GM21619 (cell line): ENCODE measurements at regions not wholly inside any gene's neighbourhood (a gene's known extent, or its start where the extent isn't known, plus 50 kb on each side); places are given as distances from the start of the nearest gene placed in this dataset.
"Not testable (repeated sequence)": the region's sequence is repeated elsewhere in the genome, so short reads cannot be mapped to it uniquely, and the experiment has no call there.

ENCODE experiments used
- ATAC-seq: cut with Tn5 transposase; IDR thresholded peaks from one replicate; pipeline ENCODE4 v1.9.1; 2021; ENCODE audit not compliant: unreplicated experiment

DNA sequence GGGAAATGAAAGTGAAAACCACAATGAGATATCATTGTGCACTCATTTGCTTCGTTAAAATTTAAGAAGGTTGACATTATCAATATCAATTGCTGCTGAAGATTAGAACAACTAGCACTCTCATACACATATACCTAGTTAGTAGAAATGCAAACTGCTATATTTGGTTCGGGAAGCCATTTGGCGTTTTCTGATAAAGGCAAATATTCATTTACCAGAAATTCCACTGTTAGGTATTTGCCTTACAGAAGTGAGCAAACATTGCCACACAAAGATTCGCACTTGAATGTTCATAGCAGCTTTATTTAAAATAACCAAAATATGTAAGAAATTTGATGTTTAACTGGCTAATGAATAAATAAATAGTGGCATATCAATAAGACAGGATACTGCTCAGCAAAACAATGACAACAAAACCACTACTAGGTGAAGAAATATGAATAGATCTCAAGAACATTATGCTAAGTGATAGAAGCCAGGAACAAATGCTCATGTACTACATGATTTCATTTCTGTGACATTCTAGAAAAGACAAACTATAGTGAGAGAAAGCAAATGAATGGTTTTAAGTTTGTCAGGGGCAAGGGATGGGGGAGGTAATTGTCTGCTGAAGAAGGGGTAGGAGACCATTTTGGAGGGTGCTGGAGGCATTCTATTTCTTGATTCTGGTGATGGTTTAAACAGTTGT lies 387.8 kb downstream of the PTH2R start:
- ATAC-seq: no peak

DNA sequence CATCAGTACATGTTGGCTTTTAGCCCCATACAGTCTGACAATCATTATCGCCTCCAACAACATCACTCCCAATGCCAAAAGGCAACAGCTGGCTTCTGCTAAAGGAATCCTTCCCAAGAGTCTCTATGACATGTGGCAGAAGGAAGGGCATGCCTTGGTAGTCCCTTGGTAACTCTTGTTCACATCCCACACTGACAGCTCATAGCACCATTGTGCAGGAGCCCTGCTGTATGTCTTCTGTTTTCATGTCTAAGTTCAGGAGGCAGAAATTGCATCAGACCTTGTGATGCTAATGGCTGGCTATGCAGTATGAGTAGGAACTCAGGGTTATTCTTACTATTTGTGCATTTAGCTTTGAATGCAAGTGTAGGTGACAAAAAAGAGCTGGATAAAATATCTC lies 392.1 kb downstream of the PTH2R start:
- no peak for ATAC-seq

DNA sequence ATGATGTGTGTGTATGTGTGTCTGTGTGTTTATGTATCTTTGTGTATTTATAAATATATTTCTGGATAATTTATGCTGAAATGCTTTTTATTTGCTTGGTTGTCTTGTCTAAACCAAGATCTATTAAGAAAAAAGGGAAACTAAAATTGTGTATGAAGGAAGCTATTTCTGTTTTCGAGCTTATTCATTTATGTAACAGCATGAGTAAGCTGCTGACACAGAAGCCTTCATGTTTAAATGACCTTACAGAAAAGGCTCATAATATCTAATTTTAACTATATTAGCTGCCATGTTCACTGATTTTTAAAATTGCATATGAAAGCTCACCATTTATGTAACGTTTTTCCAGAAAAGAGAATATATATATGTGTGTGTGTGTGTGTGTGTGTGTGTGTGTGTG lies 392.8 kb downstream of the PTH2R start:
- ATAC-seq: no peak

DNA sequence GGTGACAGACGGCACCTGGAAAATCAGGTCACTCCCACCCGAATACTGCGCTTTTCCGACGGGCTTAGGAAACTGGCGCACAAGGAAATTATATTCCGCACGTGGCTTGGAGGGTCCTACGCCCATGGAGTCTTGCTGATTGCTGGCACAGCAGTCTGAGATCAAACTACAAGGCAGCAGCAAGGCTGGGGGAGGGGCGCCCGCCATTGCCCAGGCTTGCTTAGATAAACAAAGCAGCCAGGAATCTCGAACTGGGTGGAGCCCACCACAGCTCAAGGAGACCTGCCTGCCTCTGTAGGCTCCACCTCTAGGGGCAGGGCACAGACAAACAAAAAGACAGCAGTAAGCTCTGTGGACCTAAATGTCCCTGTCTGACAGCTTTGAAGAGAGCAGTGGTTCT lies 394.3 kb downstream of the PTH2R start:
- ATAC-seq: not testable (repeated sequence)

DNA sequence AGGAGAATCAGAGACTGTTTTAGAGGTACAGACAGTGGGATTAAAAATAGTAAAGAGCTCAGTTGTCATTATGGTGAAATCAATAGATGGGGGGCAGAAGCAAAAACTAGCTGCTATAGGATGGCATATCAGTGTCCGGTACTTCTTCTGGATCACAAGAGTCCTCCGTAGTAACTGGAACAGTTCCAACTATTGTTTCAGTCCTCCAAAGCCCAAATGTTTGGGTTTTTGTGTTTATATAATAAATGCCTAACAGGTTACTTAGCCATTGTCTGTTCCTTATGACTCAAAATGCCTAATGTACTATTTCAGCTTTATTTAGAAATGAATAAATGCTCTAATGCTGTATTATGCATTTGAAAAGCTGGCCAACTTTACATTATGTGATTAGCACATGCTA lies 401.2 kb downstream of the PTH2R start:
- ATAC-seq: no peak

DNA sequence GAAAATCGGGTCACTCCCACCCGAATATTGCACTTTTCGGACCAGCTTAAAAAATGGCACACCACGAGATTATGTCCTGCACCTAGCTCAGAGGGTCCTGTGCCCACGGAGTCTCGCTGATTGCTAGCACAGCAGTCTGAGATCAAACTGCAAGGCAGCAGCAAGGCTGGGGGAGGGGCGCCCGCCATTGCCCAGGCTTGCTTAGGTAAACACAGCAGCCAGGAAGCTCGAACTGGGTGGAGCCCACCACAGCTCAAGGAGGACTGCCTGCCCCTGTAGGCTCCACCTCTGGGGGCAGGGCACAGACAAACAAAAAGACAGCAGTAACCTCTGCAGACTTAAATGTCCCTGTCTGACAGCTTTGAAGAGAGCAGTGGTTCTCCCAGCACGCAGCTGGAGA lies 405.3 kb downstream of the PTH2R start:
- ATAC-seq: not testable (repeated sequence)

DNA sequence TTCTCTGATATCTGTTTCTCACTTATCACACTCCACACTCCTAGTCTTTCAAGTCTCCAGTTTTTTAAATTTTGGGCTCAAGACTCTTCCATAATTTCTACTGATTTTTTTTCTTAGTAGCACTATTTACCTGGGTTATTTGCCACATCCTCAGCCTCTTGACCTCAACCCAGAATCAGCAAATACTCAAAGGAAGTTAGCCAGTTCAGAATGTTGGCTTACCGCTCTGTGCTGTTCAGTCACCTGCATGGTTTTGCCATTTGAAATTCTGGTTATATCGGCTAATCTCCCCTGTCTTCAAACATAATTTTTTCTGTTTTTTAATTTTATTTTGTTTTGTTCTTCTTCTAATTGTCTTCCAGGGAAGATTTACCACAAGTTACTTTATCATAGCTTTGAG lies 412.6 kb downstream of the PTH2R start:
- no peak for ATAC-seq

DNA sequence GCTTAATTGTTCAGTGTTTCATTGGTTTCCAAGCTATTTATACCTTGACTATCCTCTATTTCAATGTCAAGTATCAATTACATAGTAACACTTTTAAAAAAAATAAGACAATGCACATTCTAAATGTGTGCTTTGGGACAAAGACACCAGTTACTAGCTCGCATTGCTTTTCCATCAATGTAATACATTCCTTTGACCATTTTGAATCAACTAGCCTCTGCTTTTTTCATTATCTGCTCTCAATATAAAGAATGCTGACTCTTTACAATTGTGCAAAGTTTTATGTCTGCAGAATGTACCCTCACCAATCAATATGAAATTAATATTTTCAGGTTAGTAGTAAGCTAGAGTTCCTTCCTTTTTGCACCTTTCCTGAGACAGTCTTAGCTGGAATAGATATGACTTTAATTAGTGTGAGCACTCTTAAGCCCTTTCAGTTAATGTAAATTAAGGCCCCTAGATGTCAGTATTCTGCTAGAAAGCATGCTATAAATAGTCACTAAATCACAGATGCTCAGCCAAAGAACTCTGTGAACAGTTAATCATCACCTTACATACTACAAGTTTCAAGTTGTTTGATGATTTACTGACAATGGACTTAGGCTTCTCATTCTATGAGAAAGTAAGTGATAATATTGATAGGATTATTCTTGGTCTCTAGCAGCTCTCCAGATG lies 413.6 kb downstream of the PTH2R start:
- ATAC-seq: peak; percentile 91

DNA sequence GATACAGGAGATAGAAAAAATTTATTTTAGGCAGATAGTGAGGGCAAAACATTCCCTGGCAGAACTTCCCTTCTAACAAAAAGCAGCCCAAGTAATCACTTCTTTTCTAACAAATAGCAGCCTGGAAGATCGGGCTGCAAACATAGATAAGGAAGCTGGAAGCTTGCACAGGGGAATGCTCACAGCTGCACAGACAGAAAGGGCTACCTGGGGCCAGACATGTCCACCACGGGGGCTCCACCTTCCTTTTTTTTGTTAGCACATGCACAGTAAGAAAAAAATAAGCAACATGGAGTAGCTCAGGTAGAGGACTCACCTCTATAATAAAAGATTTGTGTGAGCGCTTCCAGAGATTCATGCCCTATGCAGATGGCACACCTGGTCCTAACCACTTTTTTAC lies 420.5 kb downstream of the PTH2R start:
- ATAC-seq: no peak

DNA sequence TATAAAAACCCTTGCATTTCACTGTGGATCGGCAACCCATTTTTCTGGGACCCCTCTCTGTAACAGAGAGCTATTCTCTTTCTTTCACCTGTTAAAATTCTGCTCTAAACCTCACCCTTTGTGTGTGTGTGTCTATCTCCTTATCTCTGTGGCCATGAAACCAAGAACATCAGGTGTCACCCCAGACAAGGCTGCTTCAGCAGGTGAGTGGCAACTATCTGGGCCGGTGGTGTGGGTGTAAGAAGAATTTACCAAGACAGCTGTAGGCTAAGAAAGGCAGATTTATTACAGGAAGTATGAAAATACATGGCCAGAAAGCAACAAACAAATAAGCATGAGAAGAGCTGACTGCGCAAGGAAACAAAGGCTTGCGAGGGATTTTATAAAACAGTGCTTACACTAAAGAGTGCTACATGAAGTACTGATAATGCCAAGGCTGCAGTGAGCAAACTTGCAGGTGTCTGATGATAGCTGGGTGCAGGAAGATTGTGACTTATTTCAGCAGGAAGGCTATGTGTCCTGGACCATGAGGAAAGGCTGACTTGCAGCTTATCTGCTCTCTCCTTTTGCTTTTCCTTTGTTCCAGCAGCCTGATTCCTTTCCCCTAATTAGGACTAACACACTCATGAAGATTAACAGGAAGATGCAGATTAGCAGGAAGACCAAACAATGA lies 421.1 kb downstream of the PTH2R start:
- no peak for ATAC-seq

DNA sequence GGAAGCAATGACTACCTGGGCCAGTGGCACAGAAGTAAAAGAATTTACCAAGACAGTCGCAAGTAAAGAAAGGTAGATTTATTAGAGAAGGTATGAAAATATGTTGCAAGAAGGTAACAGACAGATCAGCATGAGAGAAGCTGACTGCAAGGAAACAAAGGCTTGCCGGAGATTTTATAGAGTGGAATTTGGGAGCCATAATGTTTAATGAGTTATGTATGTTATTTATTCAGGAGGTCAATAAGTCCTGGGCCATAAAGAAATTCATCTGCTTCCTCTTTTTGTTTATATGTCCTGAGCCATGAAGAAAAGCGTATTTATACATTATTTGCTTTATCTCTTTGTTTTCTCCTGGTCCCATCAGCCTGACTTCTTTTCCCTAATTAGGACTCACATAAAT lies 423.6 kb downstream of the PTH2R start:
- no peak for ATAC-seq

DNA sequence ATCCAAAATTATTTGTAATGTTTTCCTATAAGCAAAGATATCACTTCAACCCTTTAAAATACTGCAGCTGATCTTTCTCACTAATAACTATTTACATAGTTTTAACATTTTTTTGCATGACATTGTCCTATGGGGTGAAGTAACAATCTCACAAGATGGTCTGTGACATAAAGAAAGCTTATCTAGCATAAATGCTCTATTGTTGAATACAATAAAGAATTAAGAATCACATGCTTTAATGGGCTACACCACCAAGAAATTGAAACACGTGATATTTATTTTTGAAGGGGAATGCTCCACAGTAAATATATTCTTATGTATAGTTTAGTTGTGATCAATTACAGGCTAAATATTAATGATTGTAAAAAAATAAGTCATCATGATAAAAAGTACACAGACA lies 441.1 kb downstream of the PTH2R start:
- no peak for ATAC-seq

DNA sequence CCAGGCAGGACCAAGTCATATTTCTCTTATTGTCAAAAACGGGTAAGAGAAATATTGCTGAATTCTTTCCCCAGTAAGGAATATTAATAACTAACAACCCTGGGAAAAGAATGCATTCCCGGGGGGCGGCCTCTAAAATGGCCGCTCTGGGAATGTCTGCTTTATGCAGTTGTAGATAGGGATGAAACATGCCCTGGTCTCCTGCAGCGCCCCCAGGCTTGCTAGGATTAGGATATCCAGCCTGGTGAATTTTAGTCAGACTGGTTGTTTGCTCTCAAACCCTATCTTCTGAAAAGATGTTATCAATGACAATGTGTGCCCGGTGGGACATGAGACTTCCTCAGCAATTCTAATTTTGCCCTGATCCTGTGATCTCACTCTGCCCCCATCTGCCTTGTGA lies 448.1 kb downstream of the PTH2R start:
- ATAC-seq: no peak

DNA sequence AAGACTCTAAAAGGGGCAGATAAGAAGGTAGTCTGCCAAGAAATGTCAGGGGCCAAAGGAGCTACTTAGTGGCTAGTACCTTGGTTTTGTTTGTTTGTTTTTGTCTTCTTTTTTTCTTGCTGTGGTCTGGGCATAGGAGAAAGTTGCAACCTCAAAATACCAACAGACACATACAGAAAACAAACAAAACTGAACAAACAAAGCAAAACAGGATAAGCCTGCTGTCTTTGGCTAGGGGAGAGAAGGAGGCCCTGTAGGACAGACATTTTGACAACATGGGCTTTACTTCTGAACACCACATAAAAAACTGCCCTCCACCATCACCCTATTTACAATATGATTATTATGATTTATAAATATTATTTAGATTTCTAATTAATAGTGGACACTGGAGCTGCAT lies 460.8 kb downstream of the PTH2R start:
- ATAC-seq: no peak

DNA sequence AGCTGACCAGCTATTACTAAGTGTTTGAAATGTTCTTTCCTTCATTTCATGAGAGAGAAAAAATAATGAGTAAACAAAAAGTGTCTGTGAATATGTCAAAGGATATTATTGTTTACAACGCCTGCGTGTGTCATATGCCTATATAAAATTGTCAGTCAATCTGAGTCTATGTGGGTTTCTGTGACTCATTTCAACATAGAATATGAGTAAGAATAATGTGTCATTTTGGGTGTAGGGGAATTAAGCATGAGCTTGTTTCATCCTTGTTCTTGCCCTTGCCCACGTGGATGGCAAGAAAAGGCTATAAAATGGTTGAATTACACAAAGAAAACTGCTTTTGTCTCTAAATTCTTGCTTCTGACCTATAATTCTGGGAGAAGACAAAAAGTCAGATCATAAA lies 466.0 kb downstream of the PTH2R start:
- no peak for ATAC-seq

DNA sequence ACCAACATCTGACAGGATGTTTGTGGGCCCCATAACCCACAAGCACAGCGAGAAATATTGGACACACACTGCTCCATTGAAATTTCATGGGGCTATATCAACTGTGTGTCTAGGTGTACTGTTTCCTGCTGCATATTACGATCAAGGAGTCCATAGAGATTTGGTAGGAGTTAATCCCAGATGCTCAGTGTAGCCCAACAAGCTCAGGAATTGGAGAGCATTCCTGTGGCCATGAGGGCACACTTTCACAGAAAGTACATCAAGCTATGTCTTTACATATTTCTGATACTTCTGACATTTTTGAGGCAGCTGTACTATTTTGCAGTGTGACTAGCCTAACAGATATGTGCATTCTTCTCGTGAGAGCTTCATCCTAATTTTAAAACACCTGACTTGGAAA lies 473.1 kb downstream of the PTH2R start:
- ATAC-seq: no peak

DNA sequence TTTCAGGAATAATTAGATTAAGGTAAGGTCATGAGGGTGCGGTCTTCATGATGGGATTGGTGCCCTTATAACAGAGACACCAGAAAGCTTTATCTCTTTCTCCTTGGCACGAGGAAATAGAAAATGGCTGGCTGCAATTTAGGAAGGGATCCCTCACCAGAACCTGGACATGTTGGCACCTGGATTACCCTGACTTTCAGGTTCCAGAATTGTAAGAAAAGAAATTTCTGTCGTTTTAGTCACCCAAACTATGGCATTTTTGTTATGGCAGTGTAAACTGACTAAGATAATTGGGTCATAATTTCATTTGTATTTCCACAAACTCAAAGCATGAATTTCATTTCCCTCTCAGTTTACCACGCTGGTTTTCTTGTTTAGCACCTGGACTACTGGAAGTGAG lies 473.6 kb downstream of the PTH2R start:
- ATAC-seq: no peak

DNA sequence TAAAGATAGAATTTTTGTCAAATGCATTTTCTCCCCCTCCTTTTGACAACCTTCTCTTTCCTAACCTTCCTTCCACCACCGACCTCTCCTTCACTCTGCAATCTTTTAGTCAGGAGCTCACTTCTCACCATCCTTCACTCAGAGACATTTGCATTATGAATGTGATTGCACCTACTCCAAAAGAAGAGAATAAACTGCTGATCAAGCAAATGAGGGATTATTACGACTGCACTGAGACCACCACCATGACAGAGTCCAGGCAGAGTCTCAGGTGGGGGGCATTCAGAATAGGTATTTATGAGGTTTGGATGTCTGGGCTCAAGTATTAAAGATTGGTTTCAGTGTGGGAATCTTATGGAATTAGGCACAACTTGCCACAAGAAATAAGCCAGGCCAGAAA lies 483.9 kb downstream of the PTH2R start:
- no peak for ATAC-seq

DNA sequence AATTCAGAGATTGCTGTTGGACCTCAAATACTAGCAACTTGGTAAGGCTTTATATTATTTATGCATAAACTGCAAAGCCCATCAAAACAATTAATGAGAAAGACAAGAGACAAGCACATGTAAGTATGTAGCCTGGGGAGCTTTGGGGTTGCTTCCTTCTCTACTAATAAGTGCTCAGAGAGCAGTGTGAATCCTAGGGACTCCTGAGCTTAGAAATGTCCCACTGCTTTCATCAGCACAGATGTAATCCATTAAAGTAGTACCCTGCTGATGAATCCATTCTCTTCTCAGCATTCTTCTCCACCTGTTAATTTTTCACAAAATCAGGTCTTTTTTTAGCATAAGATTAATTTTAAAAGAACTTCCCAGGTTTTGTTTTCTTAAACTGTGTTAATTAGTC lies 485.6 kb downstream of the PTH2R start:
- no peak for ATAC-seq

DNA sequence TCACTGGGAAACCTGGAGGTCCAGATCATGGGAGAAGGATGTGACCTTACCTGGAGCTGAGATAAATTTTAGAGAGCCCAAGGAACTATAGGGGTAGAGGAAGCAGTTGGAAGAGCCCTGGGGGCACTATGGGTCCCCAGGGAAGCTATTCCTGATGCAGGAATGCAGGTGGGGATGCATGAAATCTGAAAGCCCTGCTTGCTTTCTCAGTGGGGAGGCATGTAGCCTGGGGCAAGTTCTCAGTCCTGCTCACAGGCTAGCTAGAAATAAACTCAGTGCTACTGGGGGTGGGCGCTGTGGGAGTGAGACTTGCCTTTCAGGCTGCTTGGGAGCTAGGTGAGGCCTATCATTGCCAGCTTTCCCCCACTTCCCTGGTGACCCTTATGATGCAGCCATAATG lies 499.7 kb downstream of the PTH2R start:
- ATAC-seq: no peak

DNA sequence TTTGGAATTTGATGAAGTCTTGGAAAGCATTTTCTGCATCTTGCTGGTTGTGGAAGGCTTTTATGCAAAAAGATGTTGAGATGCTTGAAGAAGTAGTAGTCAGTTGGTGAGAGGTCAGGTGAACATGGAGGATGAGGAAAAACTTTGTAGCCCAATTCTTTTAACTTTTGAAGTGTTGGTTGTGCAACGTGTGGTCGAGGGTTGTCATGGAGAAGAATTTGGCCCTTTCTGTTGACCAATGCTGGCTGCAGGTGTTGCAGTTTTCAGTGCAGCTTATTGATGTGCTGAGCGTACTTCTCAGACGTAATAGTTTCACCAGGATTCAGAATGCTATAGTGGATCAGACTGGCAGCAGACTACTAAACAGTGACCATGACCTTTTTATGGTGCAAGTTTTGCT lies 508.4 kb upstream of the MAP2 start:
- ATAC-seq: no peak

DNA sequence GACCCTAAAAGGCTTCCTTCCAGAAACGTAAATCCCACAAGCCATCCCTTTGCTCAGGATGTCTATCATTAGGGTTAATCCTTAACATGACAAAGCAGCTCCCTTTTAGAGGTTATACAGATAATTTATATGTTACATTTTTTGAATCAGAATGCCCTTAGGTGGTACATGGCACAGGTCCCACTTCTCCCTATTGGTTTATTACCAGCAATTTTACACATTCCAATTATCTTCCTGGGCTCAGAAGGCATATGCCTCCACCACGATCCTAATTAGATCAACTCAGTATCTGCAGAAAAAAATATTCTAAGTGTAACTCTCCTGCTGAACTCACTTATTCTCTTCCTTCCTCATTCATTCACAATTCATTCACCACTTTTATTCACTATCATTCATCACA lies 507.0 kb upstream of the MAP2 start:
- ATAC-seq: no peak
